ENCODE measurements at regions not wholly inside any gene's neighbourhood (a gene's known extent, or its start where the extent isn't known, plus 50 kb on each side); places are given as distances from the start of the nearest gene placed in this dataset.
"Not testable (repeated sequence)": the region's sequence is repeated elsewhere in the genome, so short reads cannot be mapped to it uniquely, and the experiment has no call there.

DNA sequence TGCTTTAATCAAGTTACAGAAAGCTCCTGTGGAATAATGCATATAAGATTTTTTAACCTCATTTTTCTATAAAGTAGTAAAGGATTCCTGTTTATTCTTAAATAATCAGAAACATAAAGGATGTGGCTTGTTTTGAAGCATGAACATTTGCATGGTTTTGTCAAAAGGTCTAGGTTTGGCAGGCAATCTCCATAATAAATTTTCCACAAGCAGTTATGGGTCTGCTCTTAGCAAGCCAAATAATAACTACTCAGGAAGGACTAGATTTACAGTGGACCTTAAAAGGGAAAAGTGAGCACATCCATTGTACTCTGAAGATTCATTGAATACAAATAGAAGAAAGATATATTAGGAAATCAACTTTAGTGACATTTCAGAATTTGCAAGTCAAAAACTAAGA is 407.3 kb upstream of the CBLB start:
- DNase-seq, result no peak

DNA sequence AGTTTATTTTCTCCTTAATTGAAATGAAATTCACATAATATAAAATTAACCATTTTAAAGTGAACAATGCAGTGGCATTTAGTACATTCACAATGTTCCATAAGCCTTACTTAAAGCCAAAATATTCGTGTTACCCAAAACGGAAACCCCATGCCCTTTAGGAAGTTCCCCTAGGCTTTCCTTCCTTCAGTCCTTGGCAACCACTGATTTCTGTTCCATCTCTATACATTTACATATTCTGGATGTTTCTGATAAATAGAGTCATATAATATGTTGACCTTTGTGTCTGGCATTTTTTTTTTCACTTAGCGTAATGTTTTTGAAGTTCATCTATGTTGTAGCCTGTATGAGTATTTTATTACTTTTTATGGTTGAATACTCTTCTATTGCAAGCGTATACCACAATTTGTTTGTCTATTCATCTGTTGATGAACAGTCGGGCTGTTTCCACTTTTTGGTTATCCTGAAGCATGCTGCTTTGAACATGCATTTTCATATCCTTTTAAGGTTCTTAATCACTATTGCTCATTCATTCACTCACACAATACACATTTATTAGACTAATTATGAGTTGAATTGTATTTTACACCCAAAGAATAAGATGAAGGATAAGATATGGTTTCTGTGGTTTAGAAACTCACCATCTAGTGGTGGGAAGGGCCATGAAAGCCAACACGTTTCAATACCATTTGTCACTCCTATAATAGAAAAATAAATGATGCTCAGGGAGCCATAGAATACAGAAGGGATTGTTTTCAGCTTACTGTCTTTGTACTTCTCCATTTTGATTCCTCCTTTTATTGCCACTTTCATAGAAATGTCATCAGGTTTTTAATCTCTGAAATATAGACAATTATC is 408.2 kb upstream of the CBLB start:
- DNase-seq, result no peak

DNA sequence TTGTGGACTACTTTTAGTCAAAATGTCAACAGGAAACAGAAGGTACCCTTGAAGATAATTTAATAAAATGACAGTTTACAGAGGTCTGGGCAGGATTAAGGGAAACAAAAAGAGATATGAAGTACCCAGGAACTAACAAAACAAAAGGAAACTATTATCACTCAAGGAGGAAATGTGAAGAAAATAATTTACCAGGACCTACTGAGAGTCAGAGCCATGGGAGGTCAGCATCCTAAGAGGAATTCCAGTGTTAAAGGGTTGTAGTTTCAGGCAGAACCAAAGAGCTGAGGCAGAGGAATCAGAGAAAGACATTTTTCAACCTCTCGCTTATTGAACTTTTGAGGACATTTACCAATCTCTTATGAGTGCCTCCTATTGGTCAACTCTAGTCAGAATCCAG is 408.9 kb upstream of the CBLB start:
- no peak for DNase-seq

DNA sequence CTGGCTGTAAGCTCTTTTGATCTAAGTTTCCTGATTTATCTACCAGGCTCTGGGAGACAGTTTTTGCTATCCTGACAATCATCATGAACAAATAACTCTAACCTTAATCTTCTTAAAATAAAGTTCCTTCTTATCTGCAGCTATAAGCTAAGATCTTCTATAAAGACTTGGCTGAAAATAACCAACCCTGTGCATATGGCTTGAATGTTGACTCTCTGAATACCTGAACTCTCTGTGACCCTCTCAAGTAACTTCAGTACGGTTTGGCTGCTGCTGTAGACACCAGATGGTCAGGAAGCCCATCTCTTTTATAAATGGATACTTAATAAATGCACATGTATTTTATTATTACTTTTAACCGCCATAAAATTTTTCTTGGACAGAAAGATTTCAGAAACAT is 412.4 kb upstream of the CBLB start:
- no peak for DNase-seq

DNA sequence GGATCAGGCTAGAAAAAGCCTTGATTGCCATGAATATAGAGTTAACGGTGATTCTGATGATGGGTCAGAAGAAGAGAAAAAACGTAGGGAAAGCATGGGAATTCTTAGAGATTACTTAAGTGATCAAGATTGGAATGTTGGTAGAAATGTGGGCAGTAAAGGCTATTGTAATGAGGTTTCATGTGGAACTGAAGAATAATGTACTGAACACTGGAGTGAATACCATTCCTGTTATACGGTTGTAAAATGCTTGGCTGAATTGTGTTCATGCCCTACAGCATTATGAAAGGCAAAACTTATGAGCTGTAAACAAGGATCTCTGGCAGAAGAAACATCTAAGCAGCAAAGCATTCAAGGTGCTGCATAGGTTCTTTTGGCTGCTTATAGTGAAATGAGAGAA is 414.1 kb upstream of the CBLB start:
- no peak for DNase-seq

DNA sequence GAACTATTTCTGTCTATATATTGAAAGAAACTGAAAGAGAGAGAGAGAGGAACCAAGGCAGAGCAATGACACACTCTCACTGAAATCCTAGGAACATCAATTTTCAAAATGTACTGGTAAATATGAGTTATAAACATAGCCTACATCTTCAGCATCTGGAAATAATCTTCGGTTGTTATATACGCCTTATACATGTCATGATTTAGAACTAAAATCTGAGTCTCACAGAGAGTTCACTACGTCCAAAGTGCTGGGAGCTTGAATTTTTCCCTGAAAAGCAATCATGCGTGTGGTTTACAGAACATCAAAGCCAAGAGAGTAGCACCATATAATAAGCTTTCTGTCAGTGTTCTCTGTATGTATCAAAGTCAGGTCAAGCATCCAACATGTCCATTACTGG is 420.0 kb upstream of the CBLB start:
- no peak for DNase-seq

DNA sequence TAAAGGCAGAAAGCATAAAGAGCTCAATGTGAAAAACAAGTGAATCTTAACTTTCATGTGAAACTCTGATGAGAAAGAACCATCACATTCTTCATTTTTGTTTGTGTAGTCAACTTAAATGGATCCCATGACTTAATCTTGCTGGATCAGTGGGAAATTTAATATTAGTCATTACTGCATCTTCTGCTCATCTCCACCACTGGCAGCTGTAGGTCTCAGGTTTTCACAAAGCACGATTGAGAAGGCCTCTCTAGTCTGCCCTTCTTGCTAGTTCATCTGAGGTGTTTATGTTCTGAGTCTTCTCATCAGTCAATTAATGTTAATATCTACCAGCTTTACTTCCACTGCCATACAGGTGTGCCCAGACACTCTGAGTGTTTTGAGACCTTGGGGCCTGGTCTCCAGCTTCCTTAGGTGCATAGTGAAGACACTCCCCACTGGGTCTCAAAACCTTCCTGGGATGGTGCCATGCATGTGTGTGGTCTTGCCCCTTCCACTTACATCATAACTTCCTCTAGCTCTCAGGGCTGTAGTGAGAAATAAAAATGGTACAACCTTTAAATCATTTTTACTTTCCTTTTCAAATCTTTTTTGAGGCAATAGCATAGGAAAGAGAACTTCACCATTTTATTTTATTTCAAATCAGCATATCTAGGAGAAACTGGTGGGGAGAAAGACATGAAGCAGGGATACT is 421.6 kb upstream of the CBLB start:
- no peak for DNase-seq

DNA sequence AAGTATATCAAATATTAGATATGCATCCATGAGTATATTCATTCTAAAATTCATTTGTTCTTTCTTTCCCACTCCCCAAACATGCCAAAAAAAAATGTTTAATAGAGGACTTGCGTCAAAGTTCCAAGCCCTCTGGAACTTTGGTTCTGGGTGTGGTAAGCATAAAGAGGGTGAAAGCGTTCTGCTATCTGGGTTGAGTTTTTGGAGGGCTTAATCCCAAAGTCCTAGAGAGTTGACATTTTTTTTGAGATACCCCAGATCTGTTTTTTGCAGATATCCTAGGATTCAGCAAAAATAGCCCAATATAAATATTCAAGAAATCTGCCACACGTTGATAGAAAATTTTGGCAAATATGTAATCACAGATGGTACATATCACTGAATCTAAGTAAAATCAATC is 424.3 kb upstream of the CBLB start:
- DNase-seq, result no peak

DNA sequence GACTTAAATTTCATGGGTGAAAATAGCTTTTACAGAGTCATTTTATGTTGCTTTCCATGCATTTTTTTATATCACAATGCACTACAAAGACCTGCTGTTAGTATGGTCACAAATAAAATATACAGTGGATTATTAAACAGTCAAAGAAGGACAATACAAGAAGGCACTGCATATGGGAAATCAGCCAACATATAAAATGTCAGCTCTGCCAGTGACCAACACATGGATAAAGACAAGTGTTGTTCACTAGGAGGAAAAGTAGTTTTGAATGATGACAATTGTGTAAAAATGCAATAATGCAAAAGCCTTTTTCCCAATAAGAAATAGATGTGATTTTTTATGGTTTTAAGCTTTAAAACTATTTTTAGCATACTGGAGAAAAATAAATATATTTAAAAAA is 425.3 kb upstream of the CBLB start:
- DNase-seq, result no peak

DNA sequence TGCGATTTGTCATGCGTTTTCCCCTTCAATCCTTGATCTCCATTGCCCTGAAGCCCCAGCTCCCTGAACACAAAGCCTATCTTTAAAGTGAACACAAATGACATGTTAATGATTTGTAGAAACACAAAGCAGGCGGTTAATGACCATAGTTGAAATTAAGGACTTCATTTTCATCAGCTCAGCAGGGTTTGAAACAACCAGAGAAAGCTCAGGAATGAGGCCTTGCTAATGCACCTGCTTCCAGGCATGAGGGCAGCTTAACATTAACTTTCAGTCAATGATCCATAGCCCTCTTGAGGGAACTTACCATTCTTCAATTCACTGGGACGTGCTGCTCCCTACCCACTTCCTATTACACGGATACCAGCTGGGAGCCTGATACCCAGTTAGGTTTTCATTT is 427.2 kb upstream of the CBLB start:
- DNase-seq, result no peak

DNA sequence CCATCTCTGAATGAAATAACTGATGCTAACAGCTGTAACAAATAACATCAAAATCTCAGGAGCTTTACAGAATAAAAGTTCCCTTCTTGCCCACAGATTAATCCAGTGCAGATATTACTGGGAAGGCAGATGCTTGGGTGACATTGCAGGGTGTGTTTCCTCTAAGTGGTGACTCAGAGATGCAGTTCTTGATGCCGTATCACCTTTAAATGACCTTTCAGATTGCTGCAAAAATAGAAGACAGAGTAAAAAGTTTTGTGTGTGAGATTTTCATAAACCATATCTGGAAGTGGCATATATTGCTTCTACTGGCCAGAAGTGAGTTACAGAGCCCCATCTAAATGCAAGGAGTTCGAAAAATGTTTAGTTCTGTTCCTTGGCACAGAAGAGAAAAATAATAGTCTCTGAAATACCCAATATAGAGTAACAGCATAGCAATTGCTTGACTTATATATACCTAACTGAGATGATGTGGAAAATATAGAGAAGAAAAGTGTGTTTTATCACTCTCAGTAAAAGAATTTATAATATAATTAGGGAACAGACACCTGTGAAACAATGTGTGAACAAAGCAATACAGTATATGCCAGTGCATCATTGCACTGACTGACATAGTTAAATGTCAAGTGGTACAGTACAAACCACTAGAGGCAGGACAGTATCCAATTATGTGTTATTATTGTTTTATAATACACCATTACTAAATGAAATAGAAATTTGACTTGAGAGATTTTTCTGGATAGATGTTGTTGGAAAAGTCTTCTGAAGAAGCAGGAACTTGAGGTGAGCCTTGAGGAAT is 430.7 kb upstream of the CBLB start:
- no peak for DNase-seq

DNA sequence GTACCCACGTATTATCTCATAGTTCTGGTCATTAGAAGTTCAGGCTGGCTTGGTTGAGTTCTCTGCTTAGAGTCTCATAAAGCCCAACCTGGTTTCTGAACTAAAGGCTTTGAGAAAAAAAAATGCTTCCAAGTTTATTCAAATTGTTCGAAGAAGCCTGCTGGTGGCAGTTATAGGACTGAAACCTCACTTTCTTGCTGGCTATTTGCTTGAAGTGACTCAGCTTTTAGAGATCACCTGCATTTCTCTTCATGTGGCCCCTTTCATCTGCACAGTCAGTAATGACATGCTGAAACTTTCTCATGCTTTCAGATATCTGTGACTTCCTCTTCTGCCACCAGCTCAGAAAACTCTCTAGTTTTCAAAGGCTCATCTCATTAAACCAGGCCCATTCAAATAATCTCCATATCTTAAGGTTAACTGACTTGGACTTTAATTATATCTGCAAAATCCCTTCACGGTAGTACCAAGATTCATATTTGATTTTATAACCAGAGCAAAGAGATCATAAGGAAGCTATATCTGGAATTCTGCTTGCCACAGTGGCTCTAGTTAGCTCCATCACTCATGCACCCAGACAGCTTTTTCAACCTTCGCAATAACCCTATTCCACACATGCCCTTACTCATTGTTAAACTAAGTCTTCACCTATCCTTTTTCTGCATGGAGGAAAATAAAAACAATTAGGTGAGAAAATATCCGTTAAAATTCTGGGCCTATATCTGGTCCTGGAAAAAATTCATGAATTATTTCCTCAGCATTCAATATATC is 433.8 kb upstream of the CBLB start:
- no peak for DNase-seq

DNA sequence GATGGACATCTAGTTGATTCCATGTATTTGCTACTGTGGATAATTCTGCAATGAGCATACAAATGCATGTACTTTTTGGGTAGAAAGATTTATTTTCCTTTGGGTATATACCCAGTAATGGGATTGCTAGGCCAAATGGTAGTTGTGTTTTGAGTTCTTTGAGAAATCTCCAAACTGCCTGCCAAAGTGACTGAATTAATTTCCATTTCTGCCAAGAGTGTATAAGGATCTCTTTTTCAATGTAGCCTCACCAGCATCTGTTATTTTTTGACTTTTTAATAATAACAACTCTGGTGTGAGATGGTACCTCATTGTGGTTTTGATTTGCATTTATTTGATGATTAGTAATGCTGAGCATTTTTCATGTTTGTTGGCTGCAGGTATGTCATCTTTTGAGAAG is 435.0 kb upstream of the CBLB start:
- no peak for DNase-seq

DNA sequence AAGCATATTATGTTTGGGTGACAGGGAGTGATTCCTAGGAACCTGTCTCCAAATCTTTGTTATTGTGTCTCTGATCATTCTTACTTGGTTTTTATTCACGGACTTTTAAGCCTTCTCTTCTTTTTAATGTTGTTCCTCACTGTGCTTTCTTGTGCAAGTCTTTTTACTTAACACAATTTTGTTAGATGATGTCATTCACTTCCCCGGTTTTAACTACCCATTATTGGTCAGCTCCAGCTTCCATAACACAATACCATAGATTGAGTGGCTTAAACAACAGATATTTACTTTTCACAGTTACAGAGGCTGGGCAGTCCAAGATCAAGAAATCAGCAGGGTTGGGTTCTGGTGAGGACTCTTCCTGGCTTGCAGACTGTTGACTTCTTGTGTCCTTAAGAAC is 436.3 kb upstream of the CBLB start:
- DNase-seq, result no peak

DNA sequence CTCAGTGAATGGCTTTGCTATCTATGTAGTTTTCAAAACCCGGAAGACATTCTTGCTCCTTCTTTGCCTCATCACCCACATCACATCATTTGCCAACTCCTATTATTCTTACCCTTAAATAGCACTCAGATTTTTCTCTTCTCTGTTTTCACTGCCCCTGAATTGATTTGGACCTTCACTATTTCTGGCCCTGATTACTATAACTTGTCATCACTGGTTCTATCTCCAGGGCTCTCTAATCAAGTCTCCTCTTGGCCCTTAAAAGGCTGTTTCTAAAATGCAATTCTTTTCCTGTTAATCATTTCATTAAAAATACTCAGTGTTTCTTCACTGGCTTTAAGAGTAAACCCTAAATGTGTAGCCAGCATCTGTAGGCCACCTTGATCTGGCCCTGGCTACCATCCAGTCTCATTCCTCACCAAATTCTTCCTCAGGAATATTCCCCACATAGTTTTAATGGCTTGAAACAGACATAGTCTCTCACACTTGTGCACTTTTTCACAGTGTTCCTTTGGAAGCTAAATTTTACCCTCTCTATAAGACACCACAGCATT is 437.1 kb upstream of the CBLB start:
- no peak for DNase-seq

DNA sequence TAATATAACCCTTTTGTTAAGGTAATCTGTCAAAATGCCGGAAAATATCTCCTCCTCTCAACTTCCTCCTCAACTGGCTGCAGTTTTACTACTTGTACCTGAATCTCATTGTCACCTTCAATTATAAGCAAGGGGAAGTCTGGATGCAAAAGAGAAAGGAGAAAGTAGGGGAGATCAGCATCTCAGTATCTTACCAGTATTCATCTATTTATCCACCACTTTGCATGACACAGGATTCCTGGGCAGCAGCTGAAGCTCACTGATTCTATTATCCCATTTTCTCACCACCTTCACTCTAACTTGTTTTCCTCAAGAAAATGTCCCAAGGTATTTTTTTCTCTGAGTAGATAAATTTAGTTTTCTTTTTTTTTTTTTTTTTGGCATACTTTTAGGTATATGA is 440.5 kb upstream of the CBLB start:
- no peak for DNase-seq

DNA sequence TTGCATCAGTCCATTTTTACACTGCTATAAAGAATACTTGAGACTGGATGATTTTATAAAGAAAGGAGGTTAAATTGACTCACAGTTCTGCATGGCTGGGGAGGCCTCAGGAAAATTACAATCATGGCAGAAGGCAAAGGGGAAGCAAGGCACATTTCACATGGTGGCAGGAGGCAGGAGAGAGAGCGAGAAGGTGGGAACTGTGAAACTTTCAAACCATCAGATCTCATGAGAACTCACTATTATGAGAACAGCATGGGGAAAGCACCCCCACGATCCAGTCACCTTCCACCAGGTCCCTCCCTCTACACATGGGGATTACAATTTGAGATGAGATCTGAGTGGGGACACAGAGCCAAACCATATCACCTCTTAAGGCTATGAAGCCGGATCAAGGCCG is 441.0 kb upstream of the CBLB start:
- not testable (repeated sequence) for DNase-seq

DNA sequence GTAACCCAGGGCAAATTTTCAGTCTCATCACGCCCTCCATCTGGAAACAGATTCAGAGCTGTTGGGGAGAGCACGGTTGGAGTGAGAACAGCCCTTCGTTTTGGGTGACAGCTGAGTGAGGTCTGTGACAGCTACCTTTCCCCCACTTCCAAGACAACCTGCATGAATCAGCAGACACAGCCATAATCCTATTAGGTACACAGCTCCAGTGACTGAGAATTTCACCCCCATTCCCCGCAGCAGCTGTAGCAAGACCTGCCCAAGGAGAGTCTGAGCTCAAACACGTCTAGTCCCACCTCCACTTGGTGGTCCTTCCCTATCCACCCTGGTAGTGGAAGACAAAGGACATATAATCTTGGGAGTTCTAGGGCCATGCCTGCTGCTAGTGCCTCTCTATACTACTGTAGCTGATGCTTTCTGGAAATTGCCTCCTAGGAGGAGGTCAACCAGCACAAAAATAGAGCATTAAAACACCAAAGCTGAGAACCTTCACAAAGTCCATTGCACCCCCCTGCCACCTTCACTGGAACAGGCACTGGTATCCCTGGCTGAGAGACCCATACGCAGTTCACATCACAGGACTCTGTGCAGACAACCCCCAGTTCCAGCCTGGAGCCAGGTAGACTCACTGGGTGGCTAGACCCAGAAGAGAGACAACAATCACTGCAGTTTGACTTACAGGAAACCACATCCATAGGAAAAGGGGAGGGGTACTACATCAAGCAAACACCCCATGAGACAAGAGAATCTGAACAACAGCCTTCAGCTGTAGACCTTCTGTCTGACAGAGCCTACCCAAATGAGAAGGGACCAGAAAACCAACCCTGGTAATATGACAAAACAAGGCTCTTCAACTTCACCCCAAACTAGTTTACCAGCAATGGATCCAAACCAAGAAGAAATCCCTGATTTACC is 448.6 kb upstream of the CBLB start:
- DNase-seq, result no peak

DNA sequence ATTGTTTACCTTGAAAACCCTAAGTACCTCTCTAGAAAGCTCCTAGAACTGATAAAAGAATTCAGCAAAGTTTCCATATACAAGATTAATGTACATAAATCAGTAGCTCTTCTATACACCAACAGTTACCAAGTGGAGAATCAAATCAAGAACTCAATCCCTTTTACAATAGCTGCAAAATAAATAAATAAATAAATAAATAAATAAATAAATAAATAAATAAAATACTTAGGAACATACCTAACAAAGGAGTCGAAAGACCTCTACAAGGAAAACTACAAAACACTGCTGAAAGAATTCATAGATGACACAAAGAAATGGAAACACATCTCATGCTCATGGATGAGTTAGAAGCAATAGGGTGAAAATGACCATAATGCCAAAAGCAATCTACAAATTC is 452.6 kb upstream of the CBLB start:
- DNase-seq, result not testable (repeated sequence)

DNA sequence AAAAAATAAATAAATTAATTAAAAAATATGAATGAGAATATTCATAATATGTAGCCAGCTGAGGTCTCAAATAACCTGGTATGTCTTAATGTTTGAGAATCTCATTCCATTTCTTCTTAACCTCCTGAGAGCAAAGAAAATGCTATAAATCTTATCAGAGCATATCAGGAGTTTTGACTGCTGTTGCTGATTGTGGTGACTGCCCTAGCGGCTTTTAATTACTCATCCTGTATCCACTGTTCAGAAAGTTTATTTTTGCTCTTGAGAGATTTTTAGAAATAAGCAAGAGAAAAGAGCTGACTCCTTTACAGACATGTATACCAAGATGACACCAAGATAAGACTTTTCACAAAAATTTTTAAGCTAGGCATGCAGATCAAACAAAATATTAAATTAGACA is 454.8 kb upstream of the CBLB start:
- no peak for DNase-seq

DNA sequence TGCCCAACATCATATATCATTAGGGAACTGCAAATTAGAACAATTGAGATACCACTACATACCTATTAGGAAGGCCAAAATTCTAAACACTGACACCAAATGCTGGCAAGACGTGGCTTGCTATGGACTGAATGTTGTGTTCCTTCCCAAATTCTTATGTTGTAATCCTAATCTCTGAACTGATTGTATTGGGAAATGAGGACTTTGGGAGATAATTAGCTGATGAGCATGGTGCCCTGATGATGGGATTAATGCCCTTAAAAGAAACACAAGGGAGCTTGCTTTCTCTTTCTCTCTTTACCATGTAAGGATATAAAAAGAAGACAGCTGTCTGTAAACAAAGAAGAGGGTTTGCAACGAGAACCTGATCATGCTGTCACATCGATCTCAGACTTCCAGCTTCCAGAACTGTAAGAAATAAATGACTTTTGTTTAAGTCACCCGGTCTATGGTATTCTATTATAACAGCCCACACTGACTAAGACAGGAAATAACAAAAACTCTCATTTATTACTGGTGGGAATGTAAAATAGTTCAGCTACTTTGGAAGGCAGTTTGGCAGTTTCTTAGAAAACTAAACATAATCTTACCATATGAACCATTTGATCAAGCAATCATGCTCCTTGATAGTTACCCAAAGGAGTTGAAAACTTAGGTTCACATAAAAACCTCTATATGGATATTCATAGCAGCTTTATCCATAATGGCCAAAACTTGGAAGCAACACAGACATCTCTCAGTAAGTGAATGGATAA is 458.3 kb upstream of the CBLB start:
- DNase-seq, result no peak

All from islet precursor cell (in vitro differentiated cells).